ENCODE measurements at regions not wholly inside any gene's neighbourhood (a gene's known extent, or its start where the extent isn't known, plus 50 kb on each side); places are given as distances from the start of the nearest gene placed in this dataset.

DNA sequence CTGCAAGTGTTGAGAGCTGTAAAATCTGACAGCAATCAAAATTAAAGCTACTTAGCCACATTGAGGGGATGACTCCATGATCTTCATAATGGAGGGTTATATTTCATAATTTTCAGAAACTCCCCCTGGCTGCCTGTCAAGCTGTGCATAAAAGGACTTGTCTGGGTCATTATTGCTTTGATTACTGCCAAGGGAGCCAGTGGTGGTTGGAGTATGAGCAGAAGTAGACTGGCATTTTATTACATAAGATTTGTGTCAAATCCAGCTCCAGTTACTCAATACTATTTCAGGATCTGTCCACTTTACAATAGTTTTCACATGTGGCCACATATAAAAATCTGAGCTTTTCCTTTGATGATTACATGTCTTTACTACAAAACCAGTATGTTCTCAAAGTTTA lies 108.9 kb upstream of the SLC5A12 start:
- H3K4me1 ChIP-seq: no peaks in the 10 kb centered on the region
- DNase-seq (no peak), ATAC-seq (no peak)
- H3K9me3 ChIP-seq: no peaks in the 10 kb centered on the region
- no peaks in the 10 kb centered on the region for H3K27me3 ChIP-seq (ENCODE audit: low read depth)
- TF ChIP-seq, protein P1, sequence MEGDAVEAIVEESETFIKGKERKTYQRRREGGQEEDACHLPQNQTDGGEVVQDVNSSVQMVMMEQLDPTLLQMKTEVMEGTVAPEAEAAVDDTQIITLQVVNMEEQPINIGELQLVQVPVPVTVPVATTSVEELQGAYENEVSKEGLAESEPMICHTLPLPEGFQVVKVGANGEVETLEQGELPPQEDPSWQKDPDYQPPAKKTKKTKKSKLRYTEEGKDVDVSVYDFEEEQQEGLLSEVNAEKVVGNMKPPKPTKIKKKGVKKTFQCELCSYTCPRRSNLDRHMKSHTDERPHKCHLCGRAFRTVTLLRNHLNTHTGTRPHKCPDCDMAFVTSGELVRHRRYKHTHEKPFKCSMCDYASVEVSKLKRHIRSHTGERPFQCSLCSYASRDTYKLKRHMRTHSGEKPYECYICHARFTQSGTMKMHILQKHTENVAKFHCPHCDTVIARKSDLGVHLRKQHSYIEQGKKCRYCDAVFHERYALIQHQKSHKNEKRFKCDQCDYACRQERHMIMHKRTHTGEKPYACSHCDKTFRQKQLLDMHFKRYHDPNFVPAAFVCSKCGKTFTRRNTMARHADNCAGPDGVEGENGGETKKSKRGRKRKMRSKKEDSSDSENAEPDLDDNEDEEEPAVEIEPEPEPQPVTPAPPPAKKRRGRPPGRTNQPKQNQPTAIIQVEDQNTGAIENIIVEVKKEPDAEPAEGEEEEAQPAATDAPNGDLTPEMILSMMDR (IDR thresholded peaks at IDR 0.05): no peak
- intact Hi-C loops (cut with DNase I): no loop called here
- H3K36me3 ChIP-seq: no peaks in the 10 kb centered on the region
- no peak overlapping the region for H3K27ac ChIP-seq
- H3K4me3 ChIP-seq: no peak overlapping the region

DNA sequence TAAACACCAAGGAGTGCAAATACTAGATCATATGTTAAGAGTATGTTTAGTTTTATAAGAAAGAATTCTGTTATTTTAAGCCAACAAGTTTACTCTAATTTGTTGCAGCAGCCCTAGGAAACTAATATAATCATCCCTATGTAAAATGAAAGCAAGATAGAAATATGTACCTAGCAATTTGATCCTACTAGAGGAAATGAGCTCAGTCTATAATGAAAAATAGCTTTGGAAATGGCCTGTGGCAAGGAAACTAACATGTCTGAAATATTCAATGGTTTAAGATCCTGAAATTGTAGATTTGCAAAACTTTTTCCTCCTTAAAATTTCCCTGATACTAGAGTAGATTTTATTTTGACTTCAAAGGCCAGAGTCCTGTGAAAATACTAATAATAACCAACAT lies 112.7 kb upstream of the SLC5A12 start:
- ATAC-seq: no peak

DNA sequence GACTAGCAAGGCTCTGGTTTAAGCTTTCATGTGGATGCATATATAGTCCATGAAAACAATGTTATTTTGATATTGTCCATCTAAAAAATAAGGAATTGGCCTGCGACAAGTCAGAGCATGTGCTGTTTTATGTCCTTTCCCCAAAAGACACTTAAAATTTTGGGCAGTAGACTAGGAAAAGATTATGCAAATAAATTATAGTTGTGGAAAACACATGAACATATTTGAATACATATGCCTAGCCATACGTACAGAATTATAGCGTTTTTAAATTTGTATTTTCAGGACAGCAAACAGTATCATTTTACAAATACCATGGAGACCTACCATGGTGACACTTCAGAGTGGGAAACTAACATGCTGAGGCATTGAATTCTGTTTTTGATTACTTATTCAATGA lies 113.8 kb upstream of the SLC5A12 start:
- no peaks in the 10 kb centered on the region for H3K9me3 ChIP-seq
- H3K4me3 ChIP-seq: no peak overlapping the region
- no peaks in the 10 kb centered on the region for H3K4me1 ChIP-seq
- TF ChIP-seq, protein P1 (IDR thresholded peaks at IDR 0.05): no peak
- no peaks in the 10 kb centered on the region for H3K27me3 ChIP-seq (ENCODE audit: low read depth)
- no peaks in the 10 kb centered on the region for H3K36me3 ChIP-seq
- ATAC-seq: no peak
- no peak overlapping the region for H3K27ac ChIP-seq
- no peak for DNase-seq
- intact Hi-C loops (cut with DNase I): no loop called here

More for the DNA sequence above, 112.7 kb upstream of the SLC5A12 start:
- H3K27me3 ChIP-seq (ENCODE audit: low read depth): no peaks in the 10 kb centered on the region
- TF ChIP-seq, protein P1 (IDR thresholded peaks at IDR 0.05): no peak
- intact Hi-C loops (cut with DNase I): no loop called here
- H3K4me3 ChIP-seq: no peak overlapping the region
- no peaks in the 10 kb centered on the region for H3K36me3 ChIP-seq
- no peaks in the 10 kb centered on the region for H3K9me3 ChIP-seq
- H3K27ac ChIP-seq: no peak overlapping the region
- no peak for DNase-seq
- H3K4me1 ChIP-seq: no peaks in the 10 kb centered on the region

DNA sequence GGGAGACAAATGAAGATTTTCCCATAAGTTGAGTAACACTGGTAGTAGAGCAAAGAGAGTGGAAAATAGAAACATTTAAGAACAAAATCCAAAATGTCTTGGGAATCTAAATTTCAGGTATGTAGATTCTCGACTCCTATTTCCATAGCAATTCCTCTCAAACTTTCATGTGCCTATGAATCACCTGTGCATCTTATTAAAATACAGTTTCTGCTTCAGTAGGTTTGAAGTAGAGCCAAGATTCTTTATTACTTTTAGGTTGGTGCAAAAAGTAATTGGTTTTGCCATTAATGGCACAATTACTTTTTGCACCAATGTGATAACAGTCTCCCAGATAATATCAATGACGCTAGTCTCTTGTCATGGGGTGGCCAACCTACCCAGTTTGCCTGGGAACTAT lies 115.3 kb upstream of the SLC5A12 start:
- DNase-seq (no peak), ATAC-seq (no peak)
- TF ChIP-seq, protein P1 (IDR thresholded peaks at IDR 0.05): no peak
- H3K27me3 ChIP-seq (ENCODE audit: low read depth): no peaks in the 10 kb centered on the region
- no peaks in the 10 kb centered on the region for H3K36me3 ChIP-seq
- H3K27ac ChIP-seq: no peak overlapping the region
- intact Hi-C loops (cut with DNase I): no loop called here
- no peaks in the 10 kb centered on the region for H3K9me3 ChIP-seq
- no peak overlapping the region for H3K4me3 ChIP-seq
- H3K4me1 ChIP-seq: no peaks in the 10 kb centered on the region

DNA sequence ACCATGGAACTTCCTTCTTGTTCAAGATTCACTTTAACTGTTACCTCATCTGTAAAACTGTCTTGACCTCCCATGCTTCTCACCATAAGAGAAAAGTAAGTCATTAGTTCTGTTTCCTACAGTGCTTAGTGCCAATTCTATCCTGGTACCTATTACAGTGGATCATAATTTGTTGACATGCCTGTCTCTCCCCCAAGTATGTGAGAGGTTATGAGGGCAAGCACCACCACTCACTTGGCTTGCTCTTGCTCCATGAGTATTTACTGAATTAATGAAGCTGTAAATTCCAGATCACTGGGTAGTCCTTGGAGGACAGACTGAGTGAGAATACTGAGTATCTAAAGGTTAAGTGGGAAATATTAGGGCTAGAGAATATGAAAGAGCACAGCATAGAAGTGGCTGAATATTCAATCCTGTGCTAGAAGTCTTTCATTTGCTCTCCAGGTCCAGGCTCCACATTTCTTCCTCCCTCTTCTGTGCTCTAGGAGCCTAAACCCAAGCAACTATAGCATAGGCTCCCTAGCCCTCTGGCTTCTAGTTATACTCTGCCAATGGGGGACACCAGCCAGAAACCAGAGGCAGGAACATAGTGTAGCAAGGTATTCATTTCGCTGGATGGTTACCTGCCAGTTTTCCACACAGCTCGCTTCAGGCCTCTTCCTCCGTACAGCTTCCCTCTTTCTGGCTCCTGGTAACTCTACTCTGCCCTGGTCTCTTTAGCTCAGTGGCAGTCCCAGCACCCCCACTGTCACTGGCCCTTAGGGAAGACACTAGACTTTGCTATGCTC lies 118.2 kb upstream of the SLC5A12 start:
- DNase-seq: no peak
- no peak for ATAC-seq
- H3K36me3 ChIP-seq: no peaks in the 10 kb centered on the region
- H3K4me1 ChIP-seq: no peaks in the 10 kb centered on the region
- no peaks in the 10 kb centered on the region for H3K9me3 ChIP-seq
- no peaks in the 10 kb centered on the region for H3K27me3 ChIP-seq (ENCODE audit: low read depth)
- H3K4me3 ChIP-seq: no peak overlapping the region
- intact Hi-C loops (cut with DNase I): no loop called here
- H3K27ac ChIP-seq: no peak overlapping the region
- TF ChIP-seq, protein P1 (IDR thresholded peaks at IDR 0.05): no peak
